Colonic mucosa (tissue), 4 donors: ENCODE measurements at regions not wholly inside any gene's neighbourhood (a gene's known extent, or its start where the extent isn't known, plus 50 kb on each side); places are given as distances from the start of the nearest gene placed in this dataset.

Source experiments
- DNase-seq: peaks from one replicate; pipeline ENCODE4 v3.0.0-alpha.2; 2020
- H3K27ac ChIP-seq: fragments of 200-600 bp; one replicate; pipeline ENCODE4 v1.8.0; 2021
- H3K27me3 ChIP-seq: fragments of 200-600 bp; one replicate; pipeline ENCODE4 v1.8.0; 2021
- H3K36me3 ChIP-seq: fragments of 200-600 bp; one replicate; pipeline ENCODE4 v1.8.0; 2021
- H3K4me1 ChIP-seq: fragments of 200-600 bp; one replicate; pipeline ENCODE4 v1.8.0; 2021; ENCODE audit warnings: mild to moderate bottlenecking
- H3K4me3 ChIP-seq: fragments of 200-600 bp; one replicate; pipeline ENCODE4 v1.8.0; 2021
- H3K9ac ChIP-seq, 2 donors: one replicate each; pipeline ENCODE4 v1.7.0; 2013; ENCODE audit warnings: control low read depth in 2 of 2, low read depth in 2 of 2, low read length in 2 of 2
- H3K9me3 ChIP-seq: fragments of 200-600 bp; one replicate; pipeline ENCODE4 v1.8.0; 2021
- intact Hi-C: fragments of 100-400 bp; cut with DNase I; formaldehyde crosslinking; loops from one replicate; pipeline ENCODE4 v1.14.1; 2022
- TF ChIP-seq, protein P1 (sequence below): fragments of 200-600 bp; IDR thresholded peaks from one replicate; pipeline ENCODE4 v1.8.0; 2022; ENCODE audit warnings: antibody characterized with exemption, mild to moderate bottlenecking
- donor health status: healthy.
- donor health status: DM: no; HTN: no; CAD: no.
- donor health status: DM: no; HTN: no; CAD: no.

DNA sequence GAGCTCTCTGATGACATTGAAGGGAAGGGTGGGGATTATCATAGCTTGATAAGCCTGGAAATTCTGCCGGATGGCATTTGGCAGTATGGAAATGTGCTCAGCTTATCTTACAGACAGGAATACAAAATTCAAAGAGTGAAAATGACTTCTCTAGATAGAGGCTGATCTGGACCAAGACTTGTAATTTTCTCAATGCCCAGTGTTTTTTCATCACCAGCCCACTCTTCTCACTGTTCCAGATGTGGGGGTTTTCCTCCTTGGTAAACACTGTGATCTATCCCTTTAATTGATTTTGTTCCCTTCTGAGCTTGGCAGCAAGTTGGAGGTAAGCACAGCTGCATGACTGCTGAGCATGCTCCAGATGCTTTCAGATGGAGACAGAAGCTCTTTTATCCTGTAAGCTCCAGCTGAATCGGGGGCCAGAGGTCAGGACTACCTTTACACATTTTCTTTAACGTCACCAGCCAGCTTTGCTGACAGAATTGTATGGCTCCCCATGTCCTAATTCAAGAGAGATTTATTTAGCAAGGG lies 287.4 kb upstream of the TCF4 start:
- no peak for DNase-seq
- Histone ChIP-seq H3K27ac (no peak overlapping the region), H3K9ac (no peak overlapping the region), H3K27me3 (no peaks in the 10 kb centered on the region), H3K36me3 (no peaks in the 10 kb centered on the region), H3K9me3 (no peaks in the 10 kb centered on the region), H3K4me1 (no peaks in the 10 kb centered on the region), H3K4me3 (no peak overlapping the region)
- intact Hi-C loops = no loop called here
- TF ChIP-seq, protein P1, sequence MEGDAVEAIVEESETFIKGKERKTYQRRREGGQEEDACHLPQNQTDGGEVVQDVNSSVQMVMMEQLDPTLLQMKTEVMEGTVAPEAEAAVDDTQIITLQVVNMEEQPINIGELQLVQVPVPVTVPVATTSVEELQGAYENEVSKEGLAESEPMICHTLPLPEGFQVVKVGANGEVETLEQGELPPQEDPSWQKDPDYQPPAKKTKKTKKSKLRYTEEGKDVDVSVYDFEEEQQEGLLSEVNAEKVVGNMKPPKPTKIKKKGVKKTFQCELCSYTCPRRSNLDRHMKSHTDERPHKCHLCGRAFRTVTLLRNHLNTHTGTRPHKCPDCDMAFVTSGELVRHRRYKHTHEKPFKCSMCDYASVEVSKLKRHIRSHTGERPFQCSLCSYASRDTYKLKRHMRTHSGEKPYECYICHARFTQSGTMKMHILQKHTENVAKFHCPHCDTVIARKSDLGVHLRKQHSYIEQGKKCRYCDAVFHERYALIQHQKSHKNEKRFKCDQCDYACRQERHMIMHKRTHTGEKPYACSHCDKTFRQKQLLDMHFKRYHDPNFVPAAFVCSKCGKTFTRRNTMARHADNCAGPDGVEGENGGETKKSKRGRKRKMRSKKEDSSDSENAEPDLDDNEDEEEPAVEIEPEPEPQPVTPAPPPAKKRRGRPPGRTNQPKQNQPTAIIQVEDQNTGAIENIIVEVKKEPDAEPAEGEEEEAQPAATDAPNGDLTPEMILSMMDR = no peak

DNA sequence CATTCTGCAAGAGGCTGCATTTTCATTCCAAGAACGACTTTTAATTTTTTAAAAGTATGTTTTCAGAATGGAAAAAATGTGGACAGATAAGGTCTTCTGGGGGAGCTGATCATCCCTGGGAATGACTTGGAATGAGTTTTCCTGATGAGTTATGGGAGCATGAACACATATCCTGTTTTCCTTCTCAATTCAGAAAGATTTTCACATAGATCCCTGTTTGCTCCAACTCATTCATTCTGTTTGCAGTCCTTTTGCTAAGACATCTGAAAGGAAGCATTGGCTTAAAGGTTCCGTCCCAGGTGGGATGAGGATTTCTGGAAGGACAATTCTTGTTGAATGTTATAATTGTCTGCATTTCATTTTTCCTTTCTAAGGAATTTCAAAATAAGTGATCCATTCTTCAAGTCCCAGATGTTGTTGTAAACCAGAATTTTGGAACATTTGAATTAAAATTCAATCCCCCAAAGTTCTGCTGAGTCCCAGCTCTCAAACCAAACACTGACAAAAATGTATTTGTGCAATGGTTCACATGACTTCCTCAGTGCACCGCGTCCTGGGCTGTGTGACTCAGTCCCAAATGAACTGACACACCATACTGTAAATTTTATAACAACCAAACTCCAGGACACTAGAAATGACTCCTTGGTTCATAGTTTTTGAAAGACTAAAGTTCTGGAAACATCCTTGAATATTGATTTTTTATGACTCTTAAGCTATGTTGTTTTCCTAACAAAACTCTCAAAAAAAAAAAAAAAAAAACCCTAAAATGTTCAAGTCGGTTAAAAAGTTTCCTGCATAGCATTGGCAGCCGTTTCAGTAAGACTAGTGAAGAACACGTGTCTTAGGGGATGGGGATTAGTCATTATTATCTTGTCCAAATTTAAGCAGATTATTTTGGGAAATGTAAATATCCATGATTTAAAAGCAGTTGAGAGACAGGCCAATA lies 281.8 kb upstream of the TCF4 start:
- Histone ChIP-seq H3K4me1 (no peaks in the 10 kb centered on the region), H3K9me3 (no peaks in the 10 kb centered on the region), H3K36me3 (no peaks in the 10 kb centered on the region), H3K9ac (no peak overlapping the region), H3K27ac (no peak overlapping the region), H3K4me3 (no peak overlapping the region), H3K27me3 (no peaks in the 10 kb centered on the region)
- TF ChIP-seq, protein P1 = no peak
- DNase-seq = no peak
- intact Hi-C loops = no loop called here

DNA sequence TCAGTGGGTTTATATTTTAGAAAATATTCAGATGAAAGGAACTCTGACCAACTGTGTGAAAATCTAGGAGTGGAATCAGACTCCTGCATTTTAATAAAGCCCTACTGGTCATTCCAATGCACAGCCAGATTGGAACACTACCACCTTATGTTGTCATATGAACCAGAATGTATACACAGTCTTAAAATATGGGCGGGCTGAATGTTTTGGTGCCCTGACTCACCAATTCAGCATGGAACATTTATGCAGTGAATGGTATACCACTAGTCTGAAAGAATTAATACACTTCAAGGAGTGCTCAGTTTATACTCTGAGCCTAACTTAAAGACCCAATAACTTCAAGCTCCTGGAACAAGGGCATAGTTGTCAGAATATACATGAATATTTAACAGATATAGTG lies 280.9 kb upstream of the TCF4 start:
- intact Hi-C loops = no loop called here
- H3K9ac ChIP-seq = no peak overlapping the region
- no peaks in the 10 kb centered on the region for H3K36me3 ChIP-seq
- DNase-seq = no peak
- TF ChIP-seq, protein P1 = no peak
- H3K4me3 ChIP-seq = no peak overlapping the region
- H3K27ac ChIP-seq = no peak overlapping the region
- H3K9me3 ChIP-seq = no peaks in the 10 kb centered on the region
- no peaks in the 10 kb centered on the region for H3K4me1 ChIP-seq
- H3K27me3 ChIP-seq = no peaks in the 10 kb centered on the region

DNA sequence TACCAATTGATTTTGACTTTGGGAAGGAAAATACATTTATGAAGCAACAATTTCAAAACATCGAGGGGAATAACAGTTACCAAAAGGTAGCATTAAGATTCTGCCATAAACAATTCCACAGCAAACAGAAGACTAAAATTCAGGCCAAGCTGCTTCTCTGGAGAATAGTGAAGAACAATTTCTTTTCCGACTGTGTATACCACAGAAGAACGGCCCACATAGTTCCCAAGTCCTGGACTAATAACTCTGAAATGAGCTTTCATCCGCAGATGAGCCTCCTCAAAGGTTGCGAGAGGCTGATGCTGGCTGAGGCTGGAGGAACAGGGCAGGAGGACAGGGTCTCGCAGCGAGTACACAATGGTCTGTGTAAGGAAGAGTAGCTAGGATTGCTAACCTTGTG lies 278.9 kb upstream of the TCF4 start:
- H3K4me3 ChIP-seq = no peak overlapping the region
- H3K9me3 ChIP-seq = no peaks in the 10 kb centered on the region
- no peak for DNase-seq
- H3K9ac ChIP-seq = no peak overlapping the region
- intact Hi-C loops = no loop called here
- no peaks in the 10 kb centered on the region for H3K4me1 ChIP-seq
- TF ChIP-seq, protein P1 = no peak
- H3K36me3 ChIP-seq = no peaks in the 10 kb centered on the region
- H3K27ac ChIP-seq = no peak overlapping the region
- H3K27me3 ChIP-seq = no peaks in the 10 kb centered on the region

DNA sequence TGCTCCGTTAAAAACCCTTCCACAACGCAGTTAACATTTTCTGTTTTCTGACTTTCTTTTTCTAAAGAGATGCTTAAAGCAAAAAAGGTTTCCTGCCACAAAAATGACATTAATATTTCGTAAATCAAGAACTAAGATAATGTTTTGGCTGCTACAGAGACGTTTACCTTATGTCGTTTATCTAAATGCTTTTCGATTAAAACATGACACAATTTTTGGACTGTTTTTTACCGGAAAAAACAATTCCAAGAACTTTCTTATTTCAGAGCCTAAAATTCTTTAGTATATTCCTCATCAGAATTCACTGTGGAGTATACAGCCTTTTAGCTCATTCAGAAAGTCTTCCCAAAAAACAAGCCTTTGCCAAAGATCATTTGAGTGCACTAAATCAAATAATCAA lies 278.0 kb upstream of the TCF4 start:
- intact Hi-C loops = no loop called here
- DNase-seq = no peak

More for the DNA sequence above, 278.0 kb upstream of the TCF4 start:
- H3K27ac ChIP-seq = no peak overlapping the region
- H3K4me3 ChIP-seq = no peak overlapping the region
- no peaks in the 10 kb centered on the region for H3K4me1 ChIP-seq
- H3K36me3 ChIP-seq = no peaks in the 10 kb centered on the region
- TF ChIP-seq, protein P1 = no peak
- H3K9me3 ChIP-seq = no peaks in the 10 kb centered on the region
- no peak overlapping the region for H3K9ac ChIP-seq
- no peaks in the 10 kb centered on the region for H3K27me3 ChIP-seq
